OCI-LY1 (cell line): ENCODE measurements at regions not wholly inside any gene's neighbourhood (a gene's known extent, or its start where the extent isn't known, plus 50 kb on each side); places are given as distances from the start of the nearest gene placed in this dataset.
"Not testable (repeated sequence)": the region's sequence is repeated elsewhere in the genome, so short reads cannot be mapped to it uniquely, and the experiment has no call there.

Experiments used
- CTCF ChIP-seq: fragments of 200-600 bp; sonication (generic), shearing (Covaris generic); IDR thresholded peaks from 2 replicates; pipeline ENCODE4 v1.5.1; 2017; ENCODE audit warnings: mild to moderate bottlenecking, antibody characterized with exemption, low read length, moderate library complexity, mixed read lengths
- EZH2 ChIP-seq: fragments of 200-600 bp; sonication (generic), shearing (Covaris generic); IDR thresholded peaks from 2 replicates; pipeline ENCODE4 v1.8.0; 2017; ENCODE audit warnings: borderline replicate concordance, mixed run types, mild to moderate bottlenecking, antibody characterized with exemption, low read length, moderate library complexity, mixed read lengths

DNA sequence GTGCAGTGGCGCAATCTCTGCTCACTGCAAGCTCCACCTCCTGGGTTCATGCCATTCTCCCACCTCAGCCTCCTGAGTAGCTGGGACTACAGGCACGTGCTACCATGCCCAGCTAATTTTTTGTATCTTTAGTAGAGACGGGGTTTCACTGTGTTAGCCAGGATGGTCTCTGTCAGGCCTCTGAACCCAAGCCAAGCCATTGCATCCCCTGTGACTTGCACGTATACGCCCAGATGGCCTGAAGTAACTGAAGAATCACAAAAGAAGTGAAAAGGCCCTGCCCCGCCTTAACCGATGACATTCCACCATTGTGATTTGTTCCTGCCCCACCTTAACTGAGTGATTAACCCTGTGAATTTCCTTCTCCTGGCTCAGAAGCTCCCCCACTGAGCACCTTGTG is 147.2 kb upstream of the TRIB2 start:
- not testable (repeated sequence) for TF ChIP-seq CTCF, EZH2
